ENCODE measurements at regions not wholly inside any gene's neighbourhood (a gene's known extent, or its start where the extent isn't known, plus 50 kb on each side); places are given as distances from the start of the nearest gene placed in this dataset.

- no peak for DNase-seq
- no peaks in the 10 kb centered on the region for H3K9me3 ChIP-seq (ENCODE audit: low read depth)
- H2AFZ ChIP-seq: no peak overlapping the region
- H3K9me2 ChIP-seq (ENCODE audit: insufficient read depth): no peaks in the 10 kb centered on the region
- H3F3A ChIP-seq (ENCODE audit: insufficient read depth): no peaks in the 10 kb centered on the region
- no peaks in the 10 kb centered on the region for H3K79me2 ChIP-seq (ENCODE audit: insufficient read depth)
- H4K20me1 ChIP-seq (ENCODE audit: insufficient read depth): no peaks in the 10 kb centered on the region
- peaks cover 6% of the 10 kb centered on the region; the same call in 1 of the 2 replicates for H3K27me3 ChIP-seq (replicated peaks; ENCODE audit: insufficient read depth)
- WGBS, 2 experiments (ENCODE audit: low coverage in 1 of 2, low lambda C conversion rate in 2 of 2, missing lambda C conversion rate in 2 of 2): 0 to 1% methylated on average over 5 of the region's 5 CpGs
- TF ChIP-seq EZH2phosphoT487 (IDR thresholded peaks at IDR 0.05; ENCODE audit: insufficient read depth, low read depth) (no peak), EZH2 (IDR thresholded peaks at IDR 0.05; ENCODE audit: insufficient read depth, poor library complexity, severe bottlenecking) (no peak)
- in situ Hi-C loops (cut with MboI): no loop called here
- H3K27ac ChIP-seq: no peak overlapping the region
- no peak overlapping the region for H3K4me3 ChIP-seq
- no peak overlapping the region for H3K4me2 ChIP-seq (ENCODE audit: unreplicated experiment)
- H3K9ac ChIP-seq: no peak overlapping the region
- no peaks in the 10 kb centered on the region for H3K36me3 ChIP-seq (ENCODE audit: low read depth)
- no peaks in the 10 kb centered on the region for H3K4me1 ChIP-seq (ENCODE audit: insufficient read depth)
These were observed 162.6 kb upstream of the CCND2 start for GRCh38 chr12:4111010-4111409.

- no peaks in the 10 kb centered on the region for H3K9me3 ChIP-seq (ENCODE audit: low read depth)
These were observed 163.7 kb upstream of the CCND2 start for GRCh38 chr12:4109826-4110225.

GRCh38 chr12:4108803-4109345 lies 164.7 kb upstream of the CCND2 start:
- no peak for TF ChIP-seq EZH2phosphoT487 (IDR thresholded peaks at IDR 0.05; ENCODE audit: insufficient read depth, low read depth)
- TF ChIP-seq EZH2 (IDR thresholded peaks at IDR 0.05; ENCODE audit: insufficient read depth, poor library complexity, severe bottlenecking): no peak
- Histone ChIP-seq H3K9me3 (ENCODE audit: low read depth) (no peaks in the 10 kb centered on the region), H3K36me3 (ENCODE audit: low read depth) (no peaks in the 10 kb centered on the region), H3K4me2 (ENCODE audit: unreplicated experiment) (no peak overlapping the region), H3K9me2 (ENCODE audit: insufficient read depth) (no peaks in the 10 kb centered on the region), H3K27ac (no peak overlapping the region), H3K27me3 (replicated peaks; ENCODE audit: insufficient read depth) (peaks cover 6% of the 10 kb centered on the region; the same call in 1 of the 2 replicates), H3K9ac (no peak overlapping the region), H3K79me2 (ENCODE audit: insufficient read depth) (no peaks in the 10 kb centered on the region), H4K20me1 (ENCODE audit: insufficient read depth) (no peaks in the 10 kb centered on the region), H3F3A (ENCODE audit: insufficient read depth) (no peaks in the 10 kb centered on the region), H3K4me3 (no peak overlapping the region), H3K4me1 (ENCODE audit: insufficient read depth) (no peaks in the 10 kb centered on the region), H2AFZ (no peak overlapping the region)
- DNase-seq: peak; percentile 7
- in situ Hi-C loops (cut with MboI): no loop called here
- WGBS, 2 experiments (ENCODE audit: low coverage in 1 of 2, low lambda C conversion rate in 2 of 2, missing lambda C conversion rate in 2 of 2): 53 to 55% methylated on average over 5 of the region's 5 CpGs

More at GRCh38 chr12:4109826-4110225, 163.7 kb upstream of the CCND2 start:
- Histone ChIP-seq H3K27me3 (replicated peaks; ENCODE audit: insufficient read depth) (peaks cover 6% of the 10 kb centered on the region; the same call in 1 of the 2 replicates), H3K27ac (no peak overlapping the region), H3K79me2 (ENCODE audit: insufficient read depth) (no peaks in the 10 kb centered on the region), H3K9ac (no peak overlapping the region), H3K4me1 (ENCODE audit: insufficient read depth) (no peaks in the 10 kb centered on the region), H4K20me1 (ENCODE audit: insufficient read depth) (no peaks in the 10 kb centered on the region), H3K4me3 (no peak overlapping the region), H3F3A (ENCODE audit: insufficient read depth) (no peaks in the 10 kb centered on the region), H2AFZ (no peak overlapping the region), H3K4me2 (ENCODE audit: unreplicated experiment) (no peak overlapping the region), H3K9me2 (ENCODE audit: insufficient read depth) (no peaks in the 10 kb centered on the region), H3K36me3 (ENCODE audit: low read depth) (no peaks in the 10 kb centered on the region)
- DNase-seq: no peak
- 25 to 37% methylated on average over 5 of the region's 5 CpGs for WGBS, 2 experiments (ENCODE audit: low coverage in 1 of 2, low lambda C conversion rate in 2 of 2, missing lambda C conversion rate in 2 of 2)
- in situ Hi-C loops (cut with MboI): no loop called here
- TF ChIP-seq EZH2 (IDR thresholded peaks at IDR 0.05; ENCODE audit: insufficient read depth, poor library complexity, severe bottlenecking) (no peak), EZH2phosphoT487 (IDR thresholded peaks at IDR 0.05; ENCODE audit: insufficient read depth, low read depth) (no peak)

GRCh38 chr12:4107911-4108697 lies 165.5 kb upstream of the CCND2 start:
- Histone ChIP-seq H2AFZ (no peak overlapping the region), H3K4me2 (ENCODE audit: unreplicated experiment) (no peak overlapping the region), H3K9me2 (ENCODE audit: insufficient read depth) (no peaks in the 10 kb centered on the region), H3K9me3 (ENCODE audit: low read depth) (no peaks in the 10 kb centered on the region), H3K4me3 (no peak overlapping the region), H4K20me1 (ENCODE audit: insufficient read depth) (no peaks in the 10 kb centered on the region), H3F3A (ENCODE audit: insufficient read depth) (no peaks in the 10 kb centered on the region), H3K27me3 (replicated peaks; ENCODE audit: insufficient read depth) (peaks cover 6% of the 10 kb centered on the region; the same call in 1 of the 2 replicates), H3K27ac (no peak overlapping the region), H3K4me1 (ENCODE audit: insufficient read depth) (no peaks in the 10 kb centered on the region), H3K9ac (no peak overlapping the region), H3K79me2 (ENCODE audit: insufficient read depth) (no peaks in the 10 kb centered on the region), H3K36me3 (ENCODE audit: low read depth) (no peaks in the 10 kb centered on the region)
- WGBS, 2 experiments (ENCODE audit: low coverage in 1 of 2, low lambda C conversion rate in 2 of 2, missing lambda C conversion rate in 2 of 2): 39 to 43% methylated on average over 9 of the region's 9 CpGs
- TF ChIP-seq EZH2 (IDR thresholded peaks at IDR 0.05; ENCODE audit: insufficient read depth, poor library complexity, severe bottlenecking) (no peak), EZH2phosphoT487 (IDR thresholded peaks at IDR 0.05; ENCODE audit: insufficient read depth, low read depth) (no peak)
- DNase-seq: no peak
- in situ Hi-C loops (cut with MboI): no loop called here
